ENCODE measurements at regions not wholly inside any gene's neighbourhood (a gene's known extent, or its start where the extent isn't known, plus 50 kb on each side); places are given as distances from the start of the nearest gene placed in this dataset.

GRCh38 chr16:54677308-54677950 is 253.2 kb upstream of the IRX5 start:
- DNase-seq (ENCODE audit: low spot score) = no peak
- Histone ChIP-seq H3K4me3 (no peak overlapping the region), H3K36me3 (no peaks in the 10 kb centered on the region), H3K27ac (no peak overlapping the region), H3K9me3 (no peaks in the 10 kb centered on the region), H3K4me1 (no peaks in the 10 kb centered on the region), H3K27me3 (no peaks in the 10 kb centered on the region)
- no peak for TF ChIP-seq CTCF (IDR thresholded peaks at IDR 0.05)

- Histone ChIP-seq H3K4me1 (no peaks in the 10 kb centered on the region), H3K27ac (no peak overlapping the region), H3K4me3 (no peak overlapping the region), H3K27me3 (no peaks in the 10 kb centered on the region), H3K36me3 (no peaks in the 10 kb centered on the region), H3K9me3 (no peaks in the 10 kb centered on the region)
- DNase-seq (ENCODE audit: low spot score) = no peak
- no peak for TF ChIP-seq CTCF (IDR thresholded peaks at IDR 0.05)
Measured at GRCh38 chr16:54673313-54673712, 257.4 kb upstream of the IRX5 start.

- no peaks in the 10 kb centered on the region for H3K9me3 ChIP-seq
- H3K27me3 ChIP-seq = no peaks in the 10 kb centered on the region
- H3K36me3 ChIP-seq = no peaks in the 10 kb centered on the region
- TF ChIP-seq CTCF (IDR thresholded peaks at IDR 0.05) = no peak
- no peaks in the 10 kb centered on the region for H3K4me1 ChIP-seq
- H3K4me3 ChIP-seq = no peak overlapping the region
- no peak overlapping the region for H3K27ac ChIP-seq
- DNase-seq (ENCODE audit: low spot score) = no peak
Measured at GRCh38 chr16:54672500-54672899, 258.2 kb upstream of the IRX5 start.

GRCh38 chr16:54657709-54658102 is 273.0 kb upstream of the IRX5 start:
- no peak overlapping the region for H3K27ac ChIP-seq
- H3K4me3 ChIP-seq = no peak overlapping the region
- no peak for TF ChIP-seq CTCF (IDR thresholded peaks at IDR 0.05)
- DNase-seq (ENCODE audit: low spot score) = no peak
- H3K27me3 ChIP-seq = no peaks in the 10 kb centered on the region
- H3K4me1 ChIP-seq = peaks cover 0 to 8% of the 10 kb centered on the region in 2 donors
- H3K9me3 ChIP-seq = no peaks in the 10 kb centered on the region
- H3K36me3 ChIP-seq = no peaks in the 10 kb centered on the region

- Histone ChIP-seq H3K27me3 (no peaks in the 10 kb centered on the region), H3K4me1 (peaks cover 0 to 8% of the 10 kb centered on the region in 2 donors), H3K36me3 (no peaks in the 10 kb centered on the region), H3K27ac (no peak overlapping the region), H3K4me3 (no peak overlapping the region), H3K9me3 (no peaks in the 10 kb centered on the region)
- TF ChIP-seq CTCF (IDR thresholded peaks at IDR 0.05) = no peak
- no peak for DNase-seq (ENCODE audit: low spot score)
Measured at GRCh38 chr16:54657058-54657708, 273.5 kb upstream of the IRX5 start.
